ENCODE measurements at regions not wholly inside any gene's neighbourhood (a gene's known extent, or its start where the extent isn't known, plus 50 kb on each side); places are given as distances from the start of the nearest gene placed in this dataset.

DNA sequence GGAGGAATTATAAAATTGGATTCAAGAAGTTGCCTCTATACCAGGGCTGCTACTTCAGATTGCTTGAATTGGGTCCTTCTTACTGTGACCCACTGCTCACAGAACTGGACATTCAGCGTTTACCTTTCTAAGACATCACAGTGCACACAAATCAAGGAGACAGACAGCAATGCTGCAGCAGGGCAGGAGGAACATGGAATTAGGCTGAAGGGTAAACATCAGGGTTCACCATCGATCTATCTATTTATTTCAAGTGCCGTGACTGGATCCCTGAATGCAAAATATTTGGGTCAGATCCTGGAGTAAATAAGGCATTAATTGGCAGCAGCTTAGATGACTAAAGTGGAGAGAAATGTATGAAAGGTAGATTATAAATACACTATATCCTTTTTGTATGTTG, 76.9 kb upstream of the HMGA2 start:
- H3K27ac ChIP-seq, result no peak overlapping the region
- TF ChIP-seq, protein P1, sequence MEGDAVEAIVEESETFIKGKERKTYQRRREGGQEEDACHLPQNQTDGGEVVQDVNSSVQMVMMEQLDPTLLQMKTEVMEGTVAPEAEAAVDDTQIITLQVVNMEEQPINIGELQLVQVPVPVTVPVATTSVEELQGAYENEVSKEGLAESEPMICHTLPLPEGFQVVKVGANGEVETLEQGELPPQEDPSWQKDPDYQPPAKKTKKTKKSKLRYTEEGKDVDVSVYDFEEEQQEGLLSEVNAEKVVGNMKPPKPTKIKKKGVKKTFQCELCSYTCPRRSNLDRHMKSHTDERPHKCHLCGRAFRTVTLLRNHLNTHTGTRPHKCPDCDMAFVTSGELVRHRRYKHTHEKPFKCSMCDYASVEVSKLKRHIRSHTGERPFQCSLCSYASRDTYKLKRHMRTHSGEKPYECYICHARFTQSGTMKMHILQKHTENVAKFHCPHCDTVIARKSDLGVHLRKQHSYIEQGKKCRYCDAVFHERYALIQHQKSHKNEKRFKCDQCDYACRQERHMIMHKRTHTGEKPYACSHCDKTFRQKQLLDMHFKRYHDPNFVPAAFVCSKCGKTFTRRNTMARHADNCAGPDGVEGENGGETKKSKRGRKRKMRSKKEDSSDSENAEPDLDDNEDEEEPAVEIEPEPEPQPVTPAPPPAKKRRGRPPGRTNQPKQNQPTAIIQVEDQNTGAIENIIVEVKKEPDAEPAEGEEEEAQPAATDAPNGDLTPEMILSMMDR (conservative IDR thresholded peaks at IDR 0.05), result no peak

DNA sequence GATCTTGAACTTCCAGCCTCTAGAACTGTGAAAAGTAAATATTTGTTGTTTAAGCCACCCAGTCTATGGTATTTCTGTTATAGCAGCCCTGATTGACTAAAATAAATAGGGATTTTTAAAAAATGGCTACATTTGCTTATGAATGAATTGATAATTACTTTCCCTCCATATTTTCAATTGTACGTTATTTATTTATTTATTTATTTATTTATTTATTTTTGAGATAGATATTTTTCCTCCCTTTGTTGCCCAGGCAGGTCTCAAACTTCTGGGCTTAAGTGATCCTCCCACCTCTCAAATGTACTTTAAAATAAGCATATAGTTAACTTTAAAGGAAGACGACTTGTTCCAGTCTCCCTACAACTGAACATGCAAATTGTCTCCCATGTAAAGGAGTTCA, 76.0 kb upstream of the HMGA2 start:
- TF ChIP-seq, protein P1 (conservative IDR thresholded peaks at IDR 0.05), result no peak
- H3K27ac ChIP-seq, result no peak overlapping the region

DNA sequence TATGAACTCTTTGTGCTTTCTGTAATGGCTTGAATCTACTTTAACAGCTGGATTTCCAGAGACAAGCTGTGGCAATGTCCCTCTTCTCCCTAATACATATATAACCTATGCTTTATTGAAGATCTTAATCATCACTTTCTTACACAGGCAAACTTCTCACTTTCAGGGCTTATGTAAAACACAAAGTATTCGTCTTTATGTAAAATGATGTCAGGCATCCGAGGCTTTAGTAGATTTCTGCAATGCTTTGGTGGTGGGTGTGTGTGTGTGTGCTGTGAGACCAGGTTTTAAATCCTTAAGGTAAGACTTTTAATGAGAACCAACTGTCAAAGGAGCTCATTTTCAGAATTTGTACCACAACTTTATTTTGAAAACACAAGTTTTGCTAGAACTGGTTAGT, 70.0 kb upstream of the HMGA2 start:
- H3K27ac ChIP-seq, result no peak overlapping the region
- TF ChIP-seq, protein P1 (conservative IDR thresholded peaks at IDR 0.05), result no peak

DNA sequence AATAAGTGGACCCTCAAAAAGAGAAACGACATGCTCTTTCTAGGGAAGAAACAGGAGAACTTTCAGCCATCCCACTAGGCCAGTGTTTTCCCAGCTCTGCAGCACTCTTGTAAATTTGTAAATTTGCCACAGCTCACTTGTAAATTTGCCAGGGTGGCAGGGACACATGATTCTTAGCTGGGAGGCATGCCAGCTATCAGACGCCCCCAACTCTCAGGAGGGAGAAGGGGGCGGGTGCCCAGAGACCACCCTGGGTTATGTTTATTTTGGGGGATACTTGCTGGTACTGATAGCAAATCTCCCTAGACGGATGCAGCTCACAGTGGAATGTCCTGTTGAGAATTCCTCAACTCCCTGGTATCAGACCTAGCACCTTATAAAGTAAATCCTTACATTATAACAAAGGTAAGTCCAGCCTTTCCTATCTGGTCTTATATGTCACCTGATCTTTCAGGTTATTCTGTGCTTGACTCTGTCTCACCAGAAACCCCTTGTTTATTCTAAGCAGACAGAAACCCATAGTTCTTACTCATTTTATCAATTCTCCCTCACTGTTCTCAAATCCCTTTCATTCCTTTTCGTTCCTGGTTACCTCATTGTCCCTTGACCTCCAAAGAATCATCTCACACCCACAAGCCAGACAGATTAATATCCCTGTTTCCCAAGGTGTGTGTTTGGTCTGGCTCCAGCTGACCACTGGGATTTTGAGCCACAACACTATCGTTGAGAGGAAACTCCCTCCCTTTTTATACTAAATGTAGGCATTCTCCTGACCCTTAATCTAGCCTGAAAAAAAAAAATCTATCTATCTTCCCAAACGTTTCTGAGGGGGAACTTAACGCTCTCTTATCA, 69.3 kb upstream of the HMGA2 start:
- H3K27ac ChIP-seq, result no peak overlapping the region
- TF ChIP-seq, protein P1 (conservative IDR thresholded peaks at IDR 0.05), result no peak

DNA sequence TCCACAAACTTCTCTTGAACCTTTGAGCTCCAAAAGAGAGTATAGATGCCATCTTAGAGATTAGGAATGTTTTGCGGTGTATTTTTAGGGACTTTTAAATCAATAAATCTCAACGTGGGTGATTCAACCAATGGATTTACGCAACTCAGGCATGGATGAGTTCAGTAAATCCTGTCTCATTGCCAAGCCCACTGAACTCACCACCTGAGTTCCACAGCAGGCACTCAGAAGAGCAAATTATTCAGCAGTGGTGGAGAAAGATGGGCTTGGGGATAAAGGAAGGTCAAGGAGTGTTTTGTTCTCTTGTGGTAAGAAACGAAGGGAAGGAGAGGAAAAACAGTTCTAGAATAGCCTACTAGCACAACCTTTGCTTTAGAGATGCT, 68.7 kb upstream of the HMGA2 start:
- TF ChIP-seq, protein P1 (conservative IDR thresholded peaks at IDR 0.05), result no peak
- no peak overlapping the region for H3K27ac ChIP-seq

DNA sequence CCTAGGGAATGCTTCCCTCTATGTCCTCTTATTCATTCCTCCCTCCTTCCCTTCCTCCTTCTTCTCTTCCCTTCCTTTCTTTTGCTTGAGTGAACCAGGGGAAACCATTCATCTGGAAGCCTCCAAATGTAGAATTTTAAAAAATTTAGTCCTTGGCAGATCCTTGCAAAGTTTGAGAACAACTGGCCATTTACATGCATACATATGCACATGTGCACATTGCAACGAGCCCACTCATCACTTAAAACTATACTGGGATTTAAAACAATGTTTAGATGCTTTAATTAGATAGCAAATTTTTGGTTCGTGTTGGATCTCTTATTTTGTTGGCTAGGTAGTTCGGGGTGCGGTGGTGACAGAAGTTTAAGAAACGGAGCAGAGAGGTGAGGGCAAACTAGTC, 68.0 kb upstream of the HMGA2 start:
- TF ChIP-seq, protein P1 (conservative IDR thresholded peaks at IDR 0.05), result no peak

DNA sequence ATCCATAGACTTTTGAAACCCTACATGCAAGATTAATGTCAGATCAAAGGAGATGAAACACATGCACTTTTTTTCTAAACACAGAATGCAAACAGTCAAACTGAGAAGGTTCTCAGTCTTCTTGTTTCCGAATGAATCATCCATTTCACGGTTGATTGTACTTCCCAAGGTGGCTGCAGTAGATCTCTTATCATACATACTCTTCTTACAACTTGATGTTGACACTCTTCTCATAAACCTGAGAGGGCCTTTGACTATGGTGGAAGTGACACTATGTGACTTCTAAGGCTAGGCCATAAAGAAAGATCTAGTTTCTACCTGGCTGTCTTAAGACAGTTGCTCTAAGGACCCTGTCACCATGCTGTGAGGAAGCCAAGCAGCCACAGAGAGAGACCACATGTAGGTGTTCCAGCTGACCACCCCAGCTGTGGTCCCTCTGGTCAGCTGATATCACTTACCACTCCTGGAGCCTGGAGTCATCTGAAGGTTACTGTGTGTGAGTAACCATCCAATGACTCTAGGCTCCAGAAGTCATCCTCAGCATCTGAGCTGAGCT, 67.2 kb upstream of the HMGA2 start:
- TF ChIP-seq, protein P1 (conservative IDR thresholded peaks at IDR 0.05), result no peak
- H3K27ac ChIP-seq, result no peak overlapping the region

More for the DNA sequence above, 68.0 kb upstream of the HMGA2 start:
- H3K27ac ChIP-seq, result no peak overlapping the region

Measured in VCaP (cell line).